Activated CD4-positive, alpha-beta T cell treated with anti-CD3 and anti-CD28 coated beads, Interleukin-2, amount 50 U/mL, for 48 hours (primary cell): ENCODE measurements at regions not wholly inside any gene's neighbourhood (a gene's known extent, or its start where the extent isn't known, plus 50 kb on each side); places are given as distances from the start of the nearest gene placed in this dataset.

ENCODE experiments used
- DNase-seq, 2 experiments: peaks; one replicate each; pipeline ENCODE4 v3.0.0-alpha.2; 2020

DNA sequence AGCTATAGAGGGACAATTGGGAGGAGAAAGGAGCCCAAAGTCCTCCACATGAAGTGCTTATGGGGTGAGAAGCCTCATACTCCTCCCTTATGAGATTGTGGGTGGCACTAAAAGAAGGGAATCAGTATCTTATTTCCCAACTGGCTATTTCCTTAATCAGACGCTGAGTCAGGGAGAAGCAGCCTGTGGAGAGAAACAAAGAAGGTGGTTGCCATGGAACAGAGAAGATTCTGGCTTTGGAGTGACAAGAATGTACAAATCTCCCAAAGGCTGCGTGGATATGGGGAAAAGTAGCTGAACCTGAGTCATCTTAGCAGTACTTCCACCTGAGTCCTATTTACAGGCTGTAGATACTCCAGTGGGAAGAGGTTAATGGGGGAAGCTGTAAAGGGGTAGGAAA, 115.8 kb upstream of the CWC22 start:
- DNase-seq, result no peak

DNA sequence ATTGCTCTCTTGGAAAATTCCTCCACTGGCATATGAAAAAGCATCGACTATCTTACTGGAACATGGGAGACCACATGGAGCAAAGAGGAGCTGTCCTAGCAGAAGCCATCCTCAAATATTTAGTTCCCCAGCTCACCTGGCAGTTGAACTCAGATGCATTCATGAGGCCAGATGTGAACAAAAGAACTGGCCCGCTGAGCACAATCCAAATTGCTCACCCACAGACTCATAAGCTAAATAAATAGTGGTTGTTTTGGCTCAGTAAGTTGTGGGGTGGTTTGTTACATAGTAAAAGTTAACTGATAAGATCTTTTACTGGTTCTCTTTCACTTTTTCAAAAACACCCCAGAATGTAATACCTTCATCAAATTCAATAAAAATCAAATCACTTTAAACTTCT, 108.6 kb upstream of the CWC22 start:
- DNase-seq, result no peak

GRCh38 chr2:180115269-180115668, 108.2 kb upstream of the CWC22 start:
- DNase-seq, result no peak

GRCh38 chr2:180111901-180112300, 104.8 kb upstream of the CWC22 start:
- DNase-seq, result no peak

- DNase-seq, result no peak
These were observed 103.4 kb upstream of the CWC22 start for GRCh38 chr2:180110469-180110868.

- DNase-seq, result no peak
These were observed 94.7 kb upstream of the CWC22 start for GRCh38 chr2:180101846-180102245.

GRCh38 chr2:180099308-180099707, 92.2 kb upstream of the CWC22 start:
- DNase-seq, result no peak

DNA sequence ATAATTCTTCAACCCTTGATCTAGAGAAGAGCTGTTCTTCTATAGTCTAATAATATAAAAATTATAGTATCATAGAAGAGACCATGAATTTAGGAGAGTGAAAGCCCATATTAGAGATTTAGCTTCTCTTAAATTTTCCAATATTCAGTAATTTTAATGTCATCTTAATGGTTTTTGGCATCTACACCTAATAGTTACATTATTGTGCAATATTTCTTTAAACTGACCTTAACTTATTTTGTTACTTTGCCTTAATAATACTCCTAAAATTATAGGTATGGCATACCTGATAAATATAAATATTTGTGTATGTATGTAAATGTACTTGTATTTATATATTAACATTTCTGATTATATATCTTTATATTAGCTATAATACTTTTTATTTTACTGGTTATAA, 78.0 kb upstream of the CWC22 start:
- no peak for DNase-seq

DNA sequence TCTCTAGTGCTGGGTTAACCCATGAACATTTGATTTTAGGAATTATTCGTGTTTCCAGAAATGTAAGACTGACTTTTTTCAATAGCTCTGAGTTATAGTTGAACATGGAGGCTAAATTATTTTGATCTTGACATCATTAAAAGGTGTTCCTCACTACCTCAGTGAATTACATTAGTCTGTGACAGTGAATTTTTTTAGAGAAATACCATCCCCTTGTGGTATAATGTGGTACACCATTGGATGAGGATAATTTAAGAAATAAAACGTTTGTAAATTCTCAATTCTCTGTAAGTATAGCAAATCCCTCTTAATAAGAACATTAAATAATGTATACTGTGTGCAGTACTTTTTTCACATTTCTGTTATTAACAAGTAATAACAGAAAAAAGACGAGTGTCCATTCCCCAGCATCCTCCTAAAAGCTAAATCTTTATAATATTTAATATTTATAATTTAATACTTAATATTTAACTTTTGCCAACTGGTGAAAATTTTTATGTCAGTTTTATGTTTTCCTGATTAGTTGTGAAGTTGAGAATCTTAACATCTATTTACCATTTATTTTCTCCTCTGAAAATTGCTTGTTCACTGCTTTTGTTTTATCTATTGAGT, 70.3 kb upstream of the CWC22 start:
- no peak for DNase-seq

GRCh38 chr2:180075870-180076269, 68.8 kb upstream of the CWC22 start:
- no peak for DNase-seq

- DNase-seq, result no peak
These were observed 64.7 kb upstream of the CWC22 start for GRCh38 chr2:180071797-180072196.

GRCh38 chr2:180063494-180064092, 56.5 kb upstream of the CWC22 start:
- DNase-seq, result no peak

DNA sequence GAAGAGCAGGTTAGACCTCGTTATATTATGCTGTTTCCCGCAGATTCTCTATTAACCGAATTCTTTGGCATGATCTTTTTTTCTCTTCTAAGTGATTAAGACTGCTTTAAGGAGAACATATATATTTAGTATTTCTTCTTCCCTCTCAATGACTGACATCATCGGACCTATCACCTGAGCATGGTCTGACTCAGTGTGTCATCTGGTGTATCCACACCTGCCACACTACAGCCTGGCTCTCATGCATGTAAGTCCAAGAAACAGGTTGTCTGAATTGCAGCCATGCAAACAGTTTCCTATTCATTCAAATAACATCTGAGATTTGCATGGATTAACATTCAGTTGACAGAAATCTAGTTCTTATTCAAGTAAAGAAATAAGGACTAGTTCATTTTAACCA, 55.1 kb upstream of the CWC22 start:
- no peak for DNase-seq

GRCh38 chr2:180061546-180061945, 54.4 kb upstream of the CWC22 start:
- DNase-seq, result no peak

DNA sequence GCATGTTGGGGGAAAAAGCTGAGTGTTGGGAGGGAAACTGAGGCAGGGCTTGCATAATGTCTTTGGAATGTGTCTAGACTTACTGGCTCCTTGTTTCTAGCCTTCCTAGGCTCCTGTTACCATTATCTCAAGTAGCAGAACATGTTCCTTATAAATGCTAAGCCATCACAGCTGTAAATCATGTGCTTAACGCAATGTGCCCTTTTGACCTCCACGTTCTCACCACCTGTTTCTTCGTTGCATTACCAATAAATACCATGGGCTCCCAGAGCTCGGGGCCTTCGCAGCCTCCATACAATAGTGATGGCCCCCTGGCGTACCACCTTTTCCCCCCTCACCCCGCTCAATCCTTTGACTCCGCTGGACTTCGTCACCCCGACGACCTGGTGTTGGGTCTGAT, 54.0 kb upstream of the CWC22 start:
- no peak for DNase-seq

- DNase-seq, result no peak
These were observed 51.9 kb upstream of the CWC22 start for GRCh38 chr2:180058993-180059392.

GRCh38 chr2:180057706-180058412, 50.8 kb upstream of the CWC22 start:
- no peak for DNase-seq
